ENCODE measurements at regions not wholly inside any gene's neighbourhood (a gene's known extent, or its start where the extent isn't known, plus 50 kb on each side); places are given as distances from the start of the nearest gene placed in this dataset.

- TF ChIP-seq TCF12 (IDR thresholded peaks at IDR 0.05; ENCODE audit: low read depth, low read length), result no peak
- no peak for TF ChIP-seq RXRA (IDR thresholded peaks at IDR 0.05; ENCODE audit: insufficient read depth, low read depth, low read length)
- no peak for TF ChIP-seq SRF (IDR thresholded peaks at IDR 0.05; ENCODE audit: low read depth, low read length)
Measured at GRCh38 chr1:232372841-232373440, 257.0 kb downstream of the SIPA1L2 start (continued).

Data from H1 (cell line).